SK-N-SH (cell line): ENCODE measurements at regions not wholly inside any gene's neighbourhood (a gene's known extent, or its start where the extent isn't known, plus 50 kb on each side); places are given as distances from the start of the nearest gene placed in this dataset.

Source experiments
- CTCF ChIA-PET: fragments of 300-600, 350-600 bp; formaldehyde crosslinking; extraction: SDS; loops from one replicate; lab custom pipeline; 2021; lab: Yijun Ruan, JAX
- POLR2A ChIA-PET: fragments of 350-600 bp; sonication (Branson Sonifier 250); formaldehyde crosslinking; extraction: SDS; loops from one replicate; lab custom pipeline; 2020; ENCODE audit warnings: antibody characterized with exemption, inconsistent platforms; lab: Yijun Ruan, JAX
- DNase-seq: peaks from one replicate; pipeline ENCODE4 v3.0.0; 2012
- H2AFZ ChIP-seq: fragments of 200-600 bp; sonication (generic); 2 replicates; pipeline ENCODE4 v1.8.1; 2016; ENCODE audit warnings: antibody characterized with exemption, mild to moderate bottlenecking, low read depth
- H3F3A ChIP-seq: fragments of 200-600 bp; sonication (generic); replicated peaks from 2 replicates; pipeline ENCODE3; 2016; ENCODE audit warnings: antibody characterized with exemption, mild to moderate bottlenecking; ENCODE audit not compliant: insufficient read depth
- H3K27ac ChIP-seq, 2 experiments: fragments of 200-500 bp in 1 of 2; fragments of 200-600 bp in 1 of 2; sonication (Bioruptor generic) in 1 of 2; sonication (generic), shearing (Covaris generic) in 1 of 2; 2 replicates each; pipeline versions ENCODE4 v1.5.1 to v1.6.1; 2014 to 2016; ENCODE audit warnings: low read depth in 2 of 2, inconsistent platforms in 1 of 2, low read length in 1 of 2, mild to moderate bottlenecking in 1 of 2, mixed read lengths in 1 of 2
- H3K27me3 ChIP-seq: fragments of 200-600 bp; sonication (generic), shearing (Covaris generic); 2 replicates; pipeline ENCODE4 v1.6.1; 2016; ENCODE audit warnings: mixed run types; ENCODE audit not compliant: insufficient read depth
- H3K36me3 ChIP-seq, 2 experiments: fragments of 200-500 bp in 1 of 2; fragments of 200-600 bp in 1 of 2; sonication (Bioruptor generic) in 1 of 2; sonication (generic) in 1 of 2; replicated peaks in 1 of 2; 2 replicates each; pipeline versions ENCODE3 to v1.5.1; 2014 to 2016; ENCODE audit warnings: low read length in 1 of 2, mild to moderate bottlenecking in 1 of 2; ENCODE audit not compliant: insufficient read depth in 2 of 2, control insufficient read depth in 1 of 2
- H3K4me1 ChIP-seq, 2 experiments: fragments of 200-500 bp in 1 of 2; fragments of 200-600 bp in 1 of 2; sonication (Bioruptor generic) in 1 of 2; sonication (generic), shearing (Covaris generic) in 1 of 2; 2 replicates each; pipeline versions ENCODE4 v1.5.1 to v1.6.1; 2014 to 2016; ENCODE audit warnings: low read depth in 1 of 2, low read length in 1 of 2, mixed run types in 1 of 2; ENCODE audit not compliant: insufficient read depth in 2 of 2, control insufficient read depth in 1 of 2
- H3K4me2 ChIP-seq: fragments of 200-600 bp; sonication (generic), shearing (Covaris generic); 2 replicates; pipeline ENCODE4 v1.6.1; 2017; ENCODE audit warnings: mixed run types
- H3K4me3 ChIP-seq, 2 experiments: fragments of 200-500 bp in 1 of 2; fragments of 200-600 bp in 1 of 2; sonication (Bioruptor generic) in 1 of 2; sonication (generic), shearing (Covaris generic) in 1 of 2; 2 replicates each; pipeline versions ENCODE4 v1.5.1 to v1.8.1; 2014 to 2016; ENCODE audit warnings: low read depth in 2 of 2, inconsistent platforms in 1 of 2, low read length in 1 of 2, mild to moderate bottlenecking in 1 of 2, mixed read lengths in 1 of 2, moderate library complexity in 1 of 2
- H3K79me2 ChIP-seq: fragments of 200-600 bp; sonication (generic); 2 replicates; pipeline ENCODE4 v1.8.1; 2017; ENCODE audit warnings: mild to moderate bottlenecking; ENCODE audit not compliant: insufficient read depth
- H3K9ac ChIP-seq: fragments of 200-600 bp; sonication (generic); 2 replicates; pipeline ENCODE4 v1.6.1; 2017; ENCODE audit warnings: mixed run types
- H3K9me2 ChIP-seq: fragments of 200-600 bp; sonication (generic); 2 replicates; pipeline ENCODE4 v1.6.1; 2017; ENCODE audit warnings: mixed run types
- H3K9me3 ChIP-seq: fragments of 200-600 bp; sonication (generic); 2 replicates; pipeline ENCODE4 v1.6.1; 2017; ENCODE audit warnings: mixed run types, mild to moderate bottlenecking, moderate library complexity
- H4K20me1 ChIP-seq: fragments of 200-600 bp; sonication (generic); 2 replicates; pipeline ENCODE4 v1.6.1; 2017; ENCODE audit warnings: mild to moderate bottlenecking, mixed run types; ENCODE audit not compliant: insufficient read depth
- EP300 ChIP-seq, 2 experiments: IDR thresholded peaks; 2 replicates each; pipeline versions ENCODE4 v1.4.0 to v1.6.1; 2012; ENCODE audit warnings: borderline replicate concordance in 1 of 2, low read depth in 1 of 2, low read length in 1 of 2
- EZH2phosphoT487 ChIP-seq: fragments of 200-600 bp; sonication (generic); IDR thresholded peaks from 2 replicates; pipeline ENCODE4 v1.6.1; 2017; ENCODE audit warnings: low read depth, mixed run types, mild to moderate bottlenecking, antibody characterized with exemption, moderate library complexity, borderline replicate concordance
- FOXJ3 ChIP-seq: sonication (generic); formaldehyde crosslinking; IDR thresholded peaks from 2 replicates; pipeline ENCODE4 v1.5.1; 2020; ENCODE audit warnings: mild to moderate bottlenecking, missing genetic modification reagents
- GABPA ChIP-seq: IDR thresholded peaks from 2 replicates; pipeline ENCODE4 v1.4.0; 2012; ENCODE audit warnings: low read depth, mild to moderate bottlenecking
- JUND ChIP-seq: IDR thresholded peaks from 2 replicates; pipeline ENCODE4 v1.4.0; 2012
- MEF2A ChIP-seq: IDR thresholded peaks from 2 replicates; pipeline ENCODE4 v1.4.0; 2012; ENCODE audit warnings: low read depth, borderline replicate concordance
- NRF1 ChIP-seq: IDR thresholded peaks from 2 replicates; pipeline ENCODE4 v1.6.1; 2012; ENCODE audit warnings: low read depth, mild to moderate bottlenecking, low read length
- SIN3A ChIP-seq: IDR thresholded peaks from 2 replicates; pipeline ENCODE4 v1.6.1; 2012; ENCODE audit warnings: low read depth, mild to moderate bottlenecking, low read length, moderate library complexity, borderline replicate concordance
- SMC3 ChIP-seq: IDR thresholded peaks from 2 replicates; pipeline ENCODE4 v1.6.1; 2012; ENCODE audit warnings: low read depth, low read length, improper control_type of control experiment
- TEAD4 ChIP-seq: IDR thresholded peaks from 2 replicates; pipeline ENCODE4 v1.4.0; 2012; ENCODE audit warnings: mild to moderate bottlenecking, borderline replicate concordance; ENCODE audit not compliant: insufficient read depth
- YY1 ChIP-seq: IDR thresholded peaks from 2 replicates; pipeline ENCODE4 v1.4.0; 2012; ENCODE audit warnings: low read depth, mild to moderate bottlenecking
- WGBS: methylation state at CpG from one replicate; pipeline ENCODE4 v1.1.6; 2017; ENCODE audit warnings: low lambda C conversion rate; 5-methylcytosine and 5-hydroxymethylcytosine counted together
- TF ChIP-seq, protein P1 (sequence below): fragments of 200-600 bp; sonication (generic); IDR thresholded peaks from 2 replicates; pipeline ENCODE4 v1.6.1; 2017; ENCODE audit warnings: antibody characterized with exemption, mild to moderate bottlenecking, moderate library complexity
- TF ChIP-seq, protein P2 (sequence below): fragments of 150-350 bp; IDR thresholded peaks from 2 replicates; pipeline ENCODE4 v1.6.1; 2016; ENCODE audit warnings: mild to moderate bottlenecking, low read depth, low read length
- TF ChIP-seq, protein P3 (sequence below): fragments of 150-350 bp; IDR thresholded peaks from 2 replicates; pipeline ENCODE4 v1.6.1; 2017; ENCODE audit warnings: antibody characterized with exemption, low read length, low read depth, borderline replicate concordance
- TF ChIP-seq, protein P4 (sequence below): IDR thresholded peaks from 2 replicates; pipeline ENCODE4; 2012

DNA sequence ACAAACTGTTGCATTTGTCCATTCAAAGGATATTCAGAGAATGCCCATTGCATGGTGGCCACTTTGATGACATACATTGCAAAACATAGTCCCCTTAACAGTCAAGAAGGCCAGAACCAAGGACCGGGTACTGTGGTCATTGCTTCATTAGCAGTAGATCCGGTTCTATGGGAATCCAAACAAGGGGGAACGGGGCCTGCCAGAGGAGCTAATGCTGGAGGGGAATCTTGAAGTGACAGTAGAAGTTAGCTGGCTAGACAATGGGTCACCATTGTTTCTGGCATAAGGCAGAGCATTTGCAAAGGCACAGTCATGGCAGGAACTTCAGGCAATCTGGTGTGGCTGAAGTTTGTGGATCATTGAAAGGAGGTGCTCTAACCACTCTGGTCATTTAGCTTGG is 279.7 kb downstream of the SS18 start:
- POLR2A ChIA-PET, result no interaction called here
- TF ChIP-seq TEAD4, result no peak
- TF ChIP-seq SIN3A, result no peak
- TF ChIP-seq, protein P1, sequence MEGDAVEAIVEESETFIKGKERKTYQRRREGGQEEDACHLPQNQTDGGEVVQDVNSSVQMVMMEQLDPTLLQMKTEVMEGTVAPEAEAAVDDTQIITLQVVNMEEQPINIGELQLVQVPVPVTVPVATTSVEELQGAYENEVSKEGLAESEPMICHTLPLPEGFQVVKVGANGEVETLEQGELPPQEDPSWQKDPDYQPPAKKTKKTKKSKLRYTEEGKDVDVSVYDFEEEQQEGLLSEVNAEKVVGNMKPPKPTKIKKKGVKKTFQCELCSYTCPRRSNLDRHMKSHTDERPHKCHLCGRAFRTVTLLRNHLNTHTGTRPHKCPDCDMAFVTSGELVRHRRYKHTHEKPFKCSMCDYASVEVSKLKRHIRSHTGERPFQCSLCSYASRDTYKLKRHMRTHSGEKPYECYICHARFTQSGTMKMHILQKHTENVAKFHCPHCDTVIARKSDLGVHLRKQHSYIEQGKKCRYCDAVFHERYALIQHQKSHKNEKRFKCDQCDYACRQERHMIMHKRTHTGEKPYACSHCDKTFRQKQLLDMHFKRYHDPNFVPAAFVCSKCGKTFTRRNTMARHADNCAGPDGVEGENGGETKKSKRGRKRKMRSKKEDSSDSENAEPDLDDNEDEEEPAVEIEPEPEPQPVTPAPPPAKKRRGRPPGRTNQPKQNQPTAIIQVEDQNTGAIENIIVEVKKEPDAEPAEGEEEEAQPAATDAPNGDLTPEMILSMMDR, result no peak
- no peak for TF ChIP-seq GABPA
- TF ChIP-seq JUND, result no peak
- TF ChIP-seq, protein P2, sequence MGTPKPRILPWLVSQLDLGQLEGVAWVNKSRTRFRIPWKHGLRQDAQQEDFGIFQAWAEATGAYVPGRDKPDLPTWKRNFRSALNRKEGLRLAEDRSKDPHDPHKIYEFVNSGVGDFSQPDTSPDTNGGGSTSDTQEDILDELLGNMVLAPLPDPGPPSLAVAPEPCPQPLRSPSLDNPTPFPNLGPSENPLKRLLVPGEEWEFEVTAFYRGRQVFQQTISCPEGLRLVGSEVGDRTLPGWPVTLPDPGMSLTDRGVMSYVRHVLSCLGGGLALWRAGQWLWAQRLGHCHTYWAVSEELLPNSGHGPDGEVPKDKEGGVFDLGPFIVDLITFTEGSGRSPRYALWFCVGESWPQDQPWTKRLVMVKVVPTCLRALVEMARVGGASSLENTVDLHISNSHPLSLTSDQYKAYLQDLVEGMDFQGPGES, result no peak
- TF ChIP-seq MEF2A, result no peak
- TF ChIP-seq NRF1, result no peak
- TF ChIP-seq SMC3, result no peak
- TF ChIP-seq, protein P3, sequence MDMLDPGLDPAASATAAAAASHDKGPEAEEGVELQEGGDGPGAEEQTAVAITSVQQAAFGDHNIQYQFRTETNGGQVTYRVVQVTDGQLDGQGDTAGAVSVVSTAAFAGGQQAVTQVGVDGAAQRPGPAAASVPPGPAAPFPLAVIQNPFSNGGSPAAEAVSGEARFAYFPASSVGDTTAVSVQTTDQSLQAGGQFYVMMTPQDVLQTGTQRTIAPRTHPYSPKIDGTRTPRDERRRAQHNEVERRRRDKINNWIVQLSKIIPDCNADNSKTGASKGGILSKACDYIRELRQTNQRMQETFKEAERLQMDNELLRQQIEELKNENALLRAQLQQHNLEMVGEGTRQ, result no peak
- no peak for TF ChIP-seq FOXJ3 (CRISPR knock-in tag)
- no peak for TF ChIP-seq EP300 (IDR thresholded peaks at IDR 0.05; ENCODE audit: borderline replicate concordance in 1 of 2, low read depth in 1 of 2, low read length in 1 of 2)
- no peak for TF ChIP-seq YY1
- no peak for TF ChIP-seq EZH2phosphoT487
- TF ChIP-seq, protein P4, sequence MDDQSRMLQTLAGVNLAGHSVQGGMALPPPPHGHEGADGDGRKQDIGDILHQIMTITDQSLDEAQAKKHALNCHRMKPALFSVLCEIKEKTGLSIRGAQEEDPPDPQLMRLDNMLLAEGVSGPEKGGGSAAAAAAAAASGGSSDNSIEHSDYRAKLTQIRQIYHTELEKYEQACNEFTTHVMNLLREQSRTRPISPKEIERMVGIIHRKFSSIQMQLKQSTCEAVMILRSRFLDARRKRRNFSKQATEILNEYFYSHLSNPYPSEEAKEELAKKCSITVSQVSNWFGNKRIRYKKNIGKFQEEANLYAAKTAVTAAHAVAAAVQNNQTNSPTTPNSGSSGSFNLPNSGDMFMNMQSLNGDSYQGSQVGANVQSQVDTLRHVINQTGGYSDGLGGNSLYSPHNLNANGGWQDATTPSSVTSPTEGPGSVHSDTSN, result no peak
- Histone ChIP-seq H3K9me3 (no peaks in the 10 kb centered on the region), H2AFZ (no peak overlapping the region), H3K4me1 (peaks cover 0 to 9% of the 10 kb centered on the region in 2 experiments; a peak in 2 of 4 replicates), H3K9me2 (no peaks in the 10 kb centered on the region), H3K36me3 (no peaks in the 10 kb centered on the region), H3K9ac (no peak overlapping the region), H3K4me2 (no peak overlapping the region), H3F3A (no peaks in the 10 kb centered on the region), H3K27me3 (no peaks in the 10 kb centered on the region), H4K20me1 (no peaks in the 10 kb centered on the region), H3K27ac (no peak overlapping the region), H3K79me2 (no peaks in the 10 kb centered on the region), H3K4me3 (no peak overlapping the region)
- CTCF ChIA-PET, result no interaction called here
- WGBS, result 82% methylated on average over 3 of the region's 3 CpGs
- DNase-seq, result no peak
